ENCODE measurements at regions not wholly inside any gene's neighbourhood (a gene's known extent, or its start where the extent isn't known, plus 50 kb on each side); places are given as distances from the start of the nearest gene placed in this dataset.

DNA sequence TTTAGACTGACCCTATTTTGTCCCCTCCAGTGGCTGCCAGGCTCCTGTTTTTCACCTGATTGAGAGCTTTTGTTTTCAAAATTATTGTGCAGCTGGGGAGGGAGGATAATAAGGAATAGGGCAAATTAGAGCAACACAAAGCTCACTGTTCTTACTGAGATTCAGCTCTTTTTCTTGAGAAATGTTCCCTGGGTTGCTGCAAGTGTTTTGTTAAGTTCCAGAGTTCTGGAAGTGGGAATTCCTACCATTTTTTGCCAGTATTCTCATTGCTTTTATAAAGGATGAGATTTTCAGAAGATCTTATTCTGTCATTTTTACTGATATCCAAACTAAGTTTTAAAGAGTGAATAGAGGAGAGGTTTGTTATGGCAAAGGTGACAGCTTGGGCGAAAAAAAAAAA, 417.7 kb downstream of the SIPA1L2 start:
- DNase-seq (ENCODE audit: low spot score), result peak; percentile 52

DNA sequence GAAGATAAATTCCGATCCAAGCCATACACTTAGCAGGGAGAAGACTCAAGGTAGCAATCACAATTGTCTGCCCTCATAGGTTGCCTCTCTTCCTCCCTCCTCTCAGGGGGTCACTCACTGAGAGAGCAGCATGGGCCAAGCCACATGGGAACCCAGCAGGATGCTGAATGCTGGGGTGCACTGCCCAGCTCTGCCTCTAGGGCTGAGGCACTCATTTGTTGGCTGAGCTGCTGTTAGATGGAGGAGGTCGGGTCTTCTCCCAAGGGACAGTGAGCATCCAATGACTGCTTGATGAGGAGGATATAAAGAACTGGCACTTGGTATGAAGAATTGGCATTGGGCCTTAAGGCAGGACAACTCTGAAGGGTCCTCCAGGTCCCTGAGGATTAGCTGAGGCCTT, 418.8 kb downstream of the SIPA1L2 start:
- no peak for DNase-seq (ENCODE audit: low spot score)

DNA sequence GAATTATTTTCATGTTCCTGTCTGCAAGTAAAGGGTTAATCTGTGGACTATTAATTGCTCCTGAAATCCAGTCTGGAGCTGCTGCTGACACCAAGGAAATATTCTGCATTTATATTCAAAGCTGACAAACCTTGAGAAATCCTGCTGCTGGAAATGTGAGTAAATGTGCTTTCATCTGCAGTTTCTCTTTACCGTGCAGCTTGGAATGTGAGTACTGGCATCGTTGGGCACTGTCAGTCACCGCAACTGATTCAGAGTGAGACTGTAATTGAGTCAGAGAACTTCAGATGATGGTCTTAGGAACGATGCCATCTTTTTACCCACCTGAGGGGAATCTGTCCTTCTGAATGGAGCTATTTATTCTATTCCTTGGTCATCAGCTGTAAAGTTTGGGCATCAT, 420.6 kb downstream of the SIPA1L2 start:
- no peak for DNase-seq (ENCODE audit: low spot score)

DNA sequence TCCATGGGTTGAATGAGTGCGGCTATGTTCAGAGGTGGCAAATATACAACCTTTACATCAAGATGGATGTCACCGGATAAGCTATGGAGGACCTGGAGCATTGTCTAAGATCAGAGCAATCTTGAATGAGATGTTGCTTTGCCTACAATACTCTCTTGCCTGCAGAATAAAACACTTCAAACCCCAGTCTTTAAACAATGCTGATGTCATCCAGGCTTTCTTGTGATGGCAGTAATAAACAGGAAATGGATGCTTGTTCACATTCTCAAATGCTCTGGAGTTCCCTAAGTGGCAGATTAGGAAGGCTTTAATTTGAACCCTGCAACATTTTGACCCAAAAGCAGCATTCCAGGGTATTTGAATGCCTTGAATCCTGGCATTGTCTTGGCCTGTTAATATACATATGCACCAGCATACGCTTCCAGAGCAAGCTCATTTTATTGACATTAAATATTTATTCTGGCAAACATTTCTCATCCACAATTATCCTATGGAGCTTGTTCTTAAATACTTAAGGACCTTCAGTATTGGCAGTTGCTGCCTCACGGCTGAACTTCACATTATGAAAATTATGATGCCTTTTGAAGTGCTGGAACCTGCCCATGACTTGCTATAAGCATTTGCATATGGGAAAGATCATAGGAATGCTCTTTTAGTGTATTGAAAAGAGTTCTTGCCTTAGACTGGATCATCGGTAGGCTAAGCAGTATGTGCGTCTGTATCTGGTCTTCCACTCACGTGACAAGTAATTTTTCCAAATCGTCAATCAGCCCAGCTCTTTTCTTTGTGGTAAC, 422.7 kb downstream of the SIPA1L2 start:
- peak; percentile 22 for DNase-seq (ENCODE audit: low spot score)

DNA sequence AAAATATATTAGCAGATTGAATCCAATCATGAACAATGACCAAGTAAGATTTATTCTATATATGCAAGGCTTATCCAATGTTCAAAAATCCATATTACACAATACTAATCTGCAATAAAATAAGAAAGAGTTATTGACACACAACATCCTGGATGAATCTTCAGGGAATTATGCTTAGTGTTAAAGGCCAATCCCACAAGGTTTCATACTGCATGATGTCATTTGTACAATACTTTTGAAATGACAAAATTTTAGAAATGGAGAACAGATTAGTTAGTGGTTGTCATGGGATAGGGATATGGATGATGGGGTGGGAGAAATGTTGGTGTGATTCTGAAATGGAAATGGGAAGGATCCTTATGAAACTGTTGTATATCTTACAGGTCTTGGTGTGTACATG, 425.7 kb downstream of the SIPA1L2 start:
- DNase-seq (ENCODE audit: low spot score), result no peak

DNA sequence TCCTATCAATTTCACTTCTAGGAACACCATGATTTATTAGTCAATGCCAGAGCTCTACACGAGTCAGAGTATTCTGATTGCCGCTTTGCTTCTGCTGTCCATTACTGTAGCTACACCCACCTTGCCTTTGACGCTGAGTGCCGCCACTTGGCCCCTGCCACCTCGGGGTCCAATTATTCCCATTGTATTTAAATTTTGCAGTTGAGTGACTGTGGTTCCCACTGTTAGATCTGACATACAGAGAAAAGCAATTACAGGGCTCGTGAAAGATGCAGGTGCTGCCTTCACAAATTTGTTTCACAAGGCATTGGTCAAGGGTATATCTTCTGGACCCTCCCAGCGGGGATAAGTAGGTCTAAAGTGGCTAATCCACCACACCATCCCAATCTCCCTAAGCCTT, 428.9 kb downstream of the SIPA1L2 start:
- DNase-seq (ENCODE audit: low spot score), result no peak

DNA sequence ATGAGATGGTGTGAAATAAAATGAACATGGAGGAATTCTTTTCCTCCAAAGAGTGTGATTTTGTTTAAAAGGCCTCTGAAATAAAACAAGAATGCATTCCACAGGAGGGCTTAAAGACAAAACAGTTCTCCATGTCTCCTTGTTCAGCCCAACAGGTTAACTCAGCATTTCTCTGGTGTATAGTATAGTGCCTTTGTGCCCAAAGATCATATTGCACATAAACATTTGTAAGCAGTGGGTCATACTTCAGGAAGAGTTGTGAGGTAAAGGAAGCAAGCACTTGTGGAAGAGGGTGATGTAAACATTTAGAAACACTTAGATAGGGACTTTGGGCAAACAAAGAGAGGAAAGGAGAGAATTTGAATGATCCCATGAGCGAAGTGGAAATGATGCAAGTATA, 433.9 kb downstream of the SIPA1L2 start:
- no peak for DNase-seq (ENCODE audit: low spot score)

DNA sequence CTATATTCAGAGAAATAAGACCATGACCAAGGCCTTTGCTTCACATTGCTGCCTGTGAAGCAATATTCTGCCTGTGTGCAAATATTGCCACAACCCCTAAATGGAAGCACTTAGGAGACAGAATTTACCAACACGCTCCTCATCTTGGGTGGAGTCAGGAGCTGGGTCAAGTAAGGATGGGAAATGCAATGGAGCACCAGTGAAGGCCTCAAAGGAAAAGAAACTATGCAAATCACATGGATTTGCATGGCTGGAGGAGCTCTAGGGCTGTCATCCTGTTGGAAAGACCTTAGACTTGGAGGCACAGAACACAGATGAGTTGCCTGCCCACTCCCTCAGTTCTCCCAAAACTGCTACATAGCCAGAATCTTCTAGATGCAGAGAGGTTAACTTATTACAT, 435.5 kb downstream of the SIPA1L2 start:
- DNase-seq (ENCODE audit: low spot score), result no peak

DNA sequence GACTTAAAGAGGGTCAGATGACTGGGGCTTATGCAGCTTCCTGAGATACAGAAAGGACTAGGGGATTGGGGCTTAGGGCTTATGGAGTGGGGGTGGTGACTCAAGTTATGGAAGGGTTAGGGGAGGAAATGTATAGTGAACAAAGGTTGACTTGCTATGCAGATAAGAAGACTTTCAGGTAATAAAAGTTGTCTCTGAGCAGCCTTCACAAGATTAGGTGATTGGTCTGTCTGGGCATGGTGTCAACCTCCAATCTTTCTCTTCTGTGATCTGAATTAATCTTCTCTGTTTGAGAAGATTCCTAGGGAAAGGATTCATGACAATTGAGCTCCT, 436.5 kb downstream of the SIPA1L2 start:
- no peak for DNase-seq (ENCODE audit: low spot score)

DNA sequence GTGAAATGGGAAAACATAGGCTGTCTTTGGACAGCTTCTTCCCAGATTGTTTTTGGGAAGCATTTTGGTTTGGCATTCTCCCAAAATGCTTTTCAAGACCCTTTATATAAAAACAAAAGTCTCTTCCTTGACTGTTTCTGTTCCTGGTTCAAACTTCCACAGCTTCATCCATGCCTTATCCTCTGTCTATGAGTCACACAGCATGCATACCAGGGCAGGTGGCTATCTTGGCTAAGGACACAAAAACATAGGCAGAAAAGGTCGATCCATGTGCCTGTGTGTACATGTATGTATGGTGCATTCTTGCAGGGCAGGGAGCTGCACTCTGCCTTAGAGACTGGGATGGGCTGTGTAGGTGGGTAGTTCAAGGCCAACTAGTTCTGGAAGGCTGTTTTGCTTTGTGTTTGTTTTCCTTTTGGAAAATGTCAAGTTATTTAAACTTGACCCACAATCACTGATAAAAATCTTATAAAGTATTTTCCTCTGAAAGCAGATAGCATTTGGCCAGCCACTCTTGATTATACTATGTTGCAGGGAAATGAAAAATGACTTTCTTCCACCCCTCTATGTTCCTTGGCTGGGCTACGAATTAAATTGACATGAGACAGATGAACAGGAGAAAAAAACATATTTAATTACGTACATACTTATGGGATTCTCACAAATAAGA, 437.0 kb downstream of the SIPA1L2 start:
- no peak for DNase-seq (ENCODE audit: low spot score)

DNA sequence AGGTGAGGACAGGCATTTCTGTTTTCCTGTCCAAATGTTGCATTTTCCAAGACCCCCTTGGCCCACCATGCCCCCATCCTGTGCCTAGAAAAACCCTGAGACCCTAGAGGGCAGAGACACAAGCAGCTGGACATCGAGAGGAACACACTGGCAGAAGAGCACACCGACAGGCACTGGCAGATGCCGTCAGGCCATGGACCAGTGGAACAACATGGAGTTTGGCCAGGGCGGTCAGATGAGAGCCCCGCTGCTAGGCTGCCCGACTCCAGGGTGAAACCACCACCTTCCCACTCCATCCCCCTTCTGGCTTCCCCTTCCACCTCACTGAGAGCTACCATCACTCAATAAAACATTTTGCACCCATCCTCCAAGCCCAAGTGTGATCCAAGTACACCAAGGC, 438.4 kb downstream of the SIPA1L2 start:
- no peak for DNase-seq (ENCODE audit: low spot score)

DNA sequence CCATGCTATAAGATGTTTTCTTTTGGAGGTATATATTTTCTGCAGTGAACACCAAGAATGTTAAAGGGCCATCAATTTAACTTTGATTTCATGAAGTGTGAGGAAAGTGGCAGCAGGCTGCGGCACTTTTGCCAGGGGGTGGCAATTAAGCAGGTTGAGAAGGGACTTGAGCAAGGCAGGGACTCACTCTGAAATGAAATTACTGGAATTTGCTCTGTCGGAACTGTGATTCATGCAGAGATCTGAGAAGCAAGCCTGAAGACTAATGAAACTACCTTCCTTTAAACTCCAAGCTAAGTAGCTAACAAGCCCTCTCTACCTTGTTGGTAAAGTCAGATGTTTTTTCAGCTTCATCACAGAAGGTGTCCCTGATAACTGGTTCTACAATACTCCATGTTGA, 441.6 kb downstream of the SIPA1L2 start:
- no peak for DNase-seq (ENCODE audit: low spot score)

DNA sequence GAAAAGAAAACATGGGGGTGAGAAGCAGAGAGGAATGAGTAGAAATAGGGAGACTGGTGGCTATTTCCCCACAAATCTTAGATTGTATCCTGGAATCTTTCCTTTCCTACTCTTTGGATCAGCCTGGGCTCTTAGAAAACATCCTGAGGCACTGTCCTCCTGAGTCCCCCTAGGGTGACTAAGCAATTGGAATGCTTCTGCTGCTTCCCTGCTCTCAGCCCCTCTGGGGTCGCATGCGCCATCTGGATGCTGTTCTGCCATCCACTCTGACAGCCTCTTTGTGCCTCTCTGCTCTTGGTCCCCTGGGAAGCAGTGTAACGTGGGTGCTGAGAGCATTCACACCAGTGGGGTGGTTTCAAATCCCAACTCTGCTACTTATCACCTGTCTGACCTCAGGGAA, 443.0 kb downstream of the SIPA1L2 start:
- no peak for DNase-seq (ENCODE audit: low spot score)

DNA sequence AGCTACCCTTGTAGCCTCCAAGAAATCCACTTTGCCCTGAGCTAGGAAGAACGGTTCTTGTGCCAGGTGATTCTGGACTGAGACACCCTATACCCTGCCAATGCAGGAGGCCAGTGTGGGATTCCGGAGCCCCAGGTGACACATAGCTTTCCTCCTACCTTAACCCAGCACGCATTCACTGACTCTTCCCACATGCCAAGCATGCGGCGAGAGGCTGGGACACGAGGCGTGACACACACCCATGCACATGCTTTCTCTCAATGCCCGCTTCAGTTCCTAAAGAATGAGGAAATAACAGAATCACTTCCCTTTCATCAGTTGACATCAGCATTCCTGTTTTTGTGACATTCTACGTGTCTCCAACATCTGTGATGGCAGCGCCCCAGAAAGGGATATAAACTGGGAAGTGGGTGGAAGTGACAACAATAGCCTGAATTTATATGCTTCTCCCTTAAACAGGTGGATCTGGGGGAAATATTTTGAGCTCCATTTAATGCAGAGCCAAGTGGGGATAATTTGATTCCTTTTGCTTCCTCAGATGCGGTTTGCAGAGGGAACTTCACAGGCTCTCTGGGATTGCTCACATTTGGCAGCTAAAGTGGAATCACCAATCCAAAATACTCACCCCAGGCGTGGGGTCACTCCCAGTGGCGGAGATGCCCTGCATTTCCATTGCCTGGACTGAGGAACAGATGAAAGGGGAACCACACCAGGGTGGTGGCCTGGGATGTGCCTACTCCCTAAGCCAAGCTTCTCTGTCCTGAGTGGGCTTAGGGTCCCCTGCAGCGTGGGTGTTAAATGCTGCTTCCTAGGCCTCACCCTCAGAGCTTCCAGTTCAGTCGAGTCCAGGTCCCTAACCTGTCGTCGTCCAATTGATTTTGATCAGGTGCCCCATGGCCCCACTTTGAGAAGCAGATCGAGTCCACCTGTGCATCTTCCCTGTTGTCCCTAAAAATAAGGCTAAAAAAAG, 445.1 kb downstream of the SIPA1L2 start:
- DNase-seq (ENCODE audit: low spot score), result no peak

DNA sequence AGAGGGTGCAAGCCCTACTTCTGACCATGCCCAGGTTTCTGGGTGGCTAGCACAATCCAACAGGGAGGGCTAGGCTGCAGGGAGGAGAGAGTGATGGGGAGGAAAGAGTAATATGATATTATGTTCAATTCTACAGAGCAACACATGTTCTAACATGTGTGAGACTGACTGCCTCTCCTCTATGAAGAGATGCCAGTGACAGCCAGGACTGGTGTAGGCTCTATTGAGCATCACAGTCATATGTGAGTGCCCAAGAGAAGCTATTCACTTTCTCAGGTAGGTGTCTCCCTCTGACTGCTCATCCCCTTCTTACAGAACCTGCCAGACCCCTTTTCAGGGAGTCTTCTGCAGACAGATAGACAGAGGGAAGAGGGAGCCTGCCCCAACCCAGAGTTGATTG, 446.1 kb downstream of the SIPA1L2 start:
- DNase-seq (ENCODE audit: low spot score), result no peak

DNA sequence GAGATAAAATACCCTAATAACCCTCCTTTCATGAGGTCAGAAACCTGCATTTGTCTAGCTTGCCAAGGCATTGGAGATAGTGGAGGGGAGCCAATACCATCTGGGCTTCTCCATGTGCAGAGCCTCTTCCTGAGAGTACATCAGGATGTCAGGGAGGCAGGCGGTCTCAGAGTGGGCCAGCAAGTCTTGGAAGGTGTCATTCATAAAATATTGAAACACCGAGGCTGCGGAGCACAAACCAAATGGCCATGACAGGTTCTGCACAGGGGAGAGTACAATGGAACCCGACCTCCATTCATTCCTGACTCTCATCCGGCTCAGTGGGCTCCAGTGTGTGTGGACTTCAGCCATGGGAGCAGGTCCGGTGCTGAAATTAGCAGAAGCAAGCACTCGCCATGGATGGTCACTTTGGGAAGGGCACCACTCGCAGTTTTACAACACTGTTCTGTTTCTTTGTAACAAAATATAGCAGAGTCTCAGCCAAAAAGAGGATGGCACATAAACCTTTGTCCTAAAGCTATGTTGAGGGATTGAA, 446.6 kb downstream of the SIPA1L2 start:
- no peak for DNase-seq (ENCODE audit: low spot score)

DNA sequence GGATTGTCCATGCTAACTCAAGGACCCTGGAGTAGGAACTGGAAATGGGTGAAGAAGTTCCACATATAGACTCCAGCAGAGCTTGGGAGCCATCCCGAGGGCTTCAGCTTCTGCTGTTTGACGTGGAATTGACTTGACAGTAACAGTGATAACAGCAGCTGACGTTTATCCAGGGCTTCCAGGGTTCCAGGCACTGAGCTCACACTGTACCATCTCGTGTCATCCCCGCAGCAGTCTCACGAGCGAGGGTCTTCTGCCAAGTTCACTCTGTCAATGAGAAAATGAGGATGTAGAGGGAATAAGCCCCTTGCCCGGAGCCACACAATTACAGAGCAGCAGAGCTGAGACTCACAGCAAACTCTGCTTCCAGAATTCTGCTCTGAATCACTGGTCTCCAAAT, 447.7 kb downstream of the SIPA1L2 start:
- DNase-seq (ENCODE audit: low spot score), result no peak

DNA sequence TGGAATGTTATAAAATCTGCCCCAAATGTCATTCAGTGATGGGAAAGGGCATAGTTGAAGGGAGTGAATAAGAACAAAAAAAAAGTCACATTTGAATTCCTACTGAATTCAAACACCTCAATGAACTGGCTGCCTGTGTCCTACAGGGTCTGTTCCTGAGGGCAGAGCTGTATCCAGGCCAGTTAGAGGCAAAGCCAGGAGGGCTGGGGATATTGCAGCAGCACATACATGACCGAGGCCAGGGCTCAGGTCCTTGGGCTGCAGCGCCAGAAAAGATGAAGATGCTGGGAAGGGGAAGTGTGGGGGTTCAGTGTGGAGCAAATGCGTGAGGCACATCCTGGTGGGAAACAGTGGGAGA, 449.2 kb downstream of the SIPA1L2 start:
- no peak for DNase-seq (ENCODE audit: low spot score)

DNA sequence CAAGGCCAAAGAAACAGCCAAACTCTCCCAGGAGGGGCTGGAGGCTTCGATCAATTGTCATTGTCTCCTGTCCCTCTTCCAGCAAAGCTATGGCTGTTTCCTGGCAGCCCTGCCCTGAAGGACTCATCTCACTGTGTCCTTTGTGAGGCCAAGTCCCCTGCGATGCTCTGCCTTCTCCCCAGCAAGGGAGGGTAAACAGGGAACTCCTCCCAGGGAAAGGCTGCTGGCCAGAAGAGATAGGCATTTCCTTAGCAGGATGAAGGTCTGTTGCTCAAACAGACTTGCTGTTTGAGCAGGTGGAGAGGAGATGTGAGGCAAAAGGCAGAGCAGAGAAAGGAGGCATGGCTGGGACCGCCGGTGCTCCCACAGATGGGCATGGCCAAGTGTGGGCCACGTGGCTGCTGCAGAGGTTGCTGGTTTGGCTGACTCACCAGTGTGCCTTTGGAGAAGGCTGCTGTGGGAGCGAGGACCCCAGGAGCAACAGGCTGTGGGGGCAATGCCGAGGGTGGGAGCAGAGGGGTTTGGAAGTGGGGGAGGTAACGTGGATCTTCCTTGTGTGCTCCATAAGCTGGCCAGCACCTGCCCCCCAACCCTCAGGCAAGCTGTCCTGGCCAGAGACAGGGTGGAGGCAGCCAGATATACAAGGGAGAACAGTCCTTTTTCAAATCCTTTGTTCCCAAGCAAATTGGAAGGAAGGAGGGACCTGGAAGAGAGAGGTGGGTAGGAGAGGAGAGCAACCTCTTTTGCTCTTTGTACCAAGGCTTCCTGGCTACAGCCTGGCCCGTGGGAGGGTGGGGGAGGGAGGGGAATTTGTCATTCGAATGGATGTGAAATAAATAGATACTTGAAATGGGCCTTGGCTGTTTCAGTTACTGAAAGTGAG, 449.8 kb downstream of the SIPA1L2 start:
- no peak for DNase-seq (ENCODE audit: low spot score)

DNA sequence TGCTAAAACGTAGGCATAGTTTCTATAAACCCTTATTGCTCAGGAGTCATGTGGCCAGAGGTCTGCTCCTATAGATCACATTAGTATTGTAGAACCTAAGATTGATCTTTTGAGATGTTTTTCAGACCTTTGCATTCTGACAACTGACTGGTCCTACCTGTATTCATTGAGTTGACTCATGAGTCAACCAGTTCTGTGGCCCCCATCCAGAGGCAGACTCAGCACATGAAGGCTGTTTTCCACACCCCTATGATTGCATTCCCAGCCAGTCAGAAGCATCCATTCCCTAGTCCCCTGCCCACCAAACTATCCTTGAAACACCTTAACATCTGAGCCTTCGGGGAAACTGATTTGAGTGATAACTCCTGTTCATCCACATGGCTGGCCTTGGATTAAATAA, 451.7 kb downstream of the SIPA1L2 start:
- DNase-seq (ENCODE audit: low spot score), result no peak

DNA sequence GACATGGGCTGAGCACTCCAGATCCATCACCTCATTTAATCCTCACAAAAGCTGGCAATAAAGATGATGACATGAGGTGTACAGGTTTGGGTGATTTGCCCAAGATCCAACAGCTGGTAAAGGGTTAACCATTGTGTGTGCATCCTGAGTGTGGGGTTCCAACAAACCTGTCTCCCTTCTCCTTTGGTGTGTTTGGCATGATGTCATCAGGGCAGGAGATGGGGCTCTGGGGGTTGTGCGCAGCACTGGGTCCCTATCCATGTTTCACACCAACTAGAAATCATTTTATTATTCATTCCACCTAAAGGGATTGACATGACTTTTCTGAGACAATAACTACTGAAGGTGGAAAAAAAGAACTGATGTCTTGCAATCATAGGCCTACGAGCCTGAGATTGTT, 452.5 kb downstream of the SIPA1L2 start:
- no peak for DNase-seq (ENCODE audit: low spot score)
